ENCODE measurements at regions not wholly inside any gene's neighbourhood (a gene's known extent, or its start where the extent isn't known, plus 50 kb on each side); places are given as distances from the start of the nearest gene placed in this dataset.

DNA sequence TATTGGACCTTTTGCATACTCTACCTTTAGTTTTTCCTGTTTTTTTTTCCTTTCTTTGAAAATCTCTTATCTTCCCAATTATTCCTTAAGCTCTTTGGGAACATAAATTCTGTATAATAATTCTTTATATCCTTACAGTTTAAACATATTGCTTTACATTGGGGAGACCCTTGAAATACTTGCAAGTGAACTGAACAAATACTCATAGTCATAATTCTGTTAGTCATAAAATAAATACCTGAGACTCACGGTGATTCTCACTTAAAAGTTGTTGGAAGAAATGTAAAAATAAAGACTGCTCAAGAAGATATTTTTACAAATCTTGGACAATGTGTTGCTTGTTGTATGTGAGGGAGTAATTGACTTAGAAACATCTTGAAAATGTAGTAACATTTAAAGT, 515.2 kb upstream of the POT1 start:
- Histone ChIP-seq H3K4me1 (replicated peaks) (no peaks in the 10 kb centered on the region), H3K9me3 (no peaks in the 10 kb centered on the region), H3K27ac (no peak overlapping the region), H3K27me3 (replicated peaks; ENCODE audit: insufficient read depth) (no peaks in the 10 kb centered on the region), H3K36me3 (no peaks in the 10 kb centered on the region), H3K4me3 (no peak overlapping the region)
- DNase-seq (ENCODE audit: low spot score): no peak
- intact Hi-C loops (cut with DNase I): no loop called here
- 40% methylated on average over 1 of the region's 1 CpG for WGBS
- no peak for TF ChIP-seq POLR2AphosphoS5 (IDR thresholded peaks at IDR 0.05)
- TF ChIP-seq POLR2A (IDR thresholded peaks at IDR 0.05): no peak
- TF ChIP-seq, protein P1, sequence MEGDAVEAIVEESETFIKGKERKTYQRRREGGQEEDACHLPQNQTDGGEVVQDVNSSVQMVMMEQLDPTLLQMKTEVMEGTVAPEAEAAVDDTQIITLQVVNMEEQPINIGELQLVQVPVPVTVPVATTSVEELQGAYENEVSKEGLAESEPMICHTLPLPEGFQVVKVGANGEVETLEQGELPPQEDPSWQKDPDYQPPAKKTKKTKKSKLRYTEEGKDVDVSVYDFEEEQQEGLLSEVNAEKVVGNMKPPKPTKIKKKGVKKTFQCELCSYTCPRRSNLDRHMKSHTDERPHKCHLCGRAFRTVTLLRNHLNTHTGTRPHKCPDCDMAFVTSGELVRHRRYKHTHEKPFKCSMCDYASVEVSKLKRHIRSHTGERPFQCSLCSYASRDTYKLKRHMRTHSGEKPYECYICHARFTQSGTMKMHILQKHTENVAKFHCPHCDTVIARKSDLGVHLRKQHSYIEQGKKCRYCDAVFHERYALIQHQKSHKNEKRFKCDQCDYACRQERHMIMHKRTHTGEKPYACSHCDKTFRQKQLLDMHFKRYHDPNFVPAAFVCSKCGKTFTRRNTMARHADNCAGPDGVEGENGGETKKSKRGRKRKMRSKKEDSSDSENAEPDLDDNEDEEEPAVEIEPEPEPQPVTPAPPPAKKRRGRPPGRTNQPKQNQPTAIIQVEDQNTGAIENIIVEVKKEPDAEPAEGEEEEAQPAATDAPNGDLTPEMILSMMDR (IDR thresholded peaks at IDR 0.05): no peak

DNA sequence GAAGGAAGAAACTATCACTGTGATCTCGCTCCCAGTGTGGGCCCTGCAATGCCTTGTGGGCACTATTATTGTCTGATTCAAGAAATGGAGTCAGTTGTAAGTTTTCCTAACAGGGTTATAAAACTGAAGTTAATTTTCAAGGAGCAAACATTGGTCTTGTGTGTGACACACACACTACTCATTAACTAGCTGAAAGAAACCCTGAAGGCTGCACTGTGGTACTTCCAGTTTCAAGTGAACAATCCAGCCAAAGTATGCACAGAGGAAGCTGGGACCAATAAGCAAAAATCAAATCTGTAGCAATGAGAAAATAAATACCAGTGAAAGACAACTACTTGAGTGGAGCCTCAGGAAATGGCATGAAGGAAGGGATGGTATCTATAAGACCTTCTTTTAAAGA, 506.6 kb upstream of the POT1 start:
- intact Hi-C loops (cut with DNase I): no loop called here
- Histone ChIP-seq H3K4me1 (replicated peaks) (no peaks in the 10 kb centered on the region), H3K4me3 (no peak overlapping the region)

DNA sequence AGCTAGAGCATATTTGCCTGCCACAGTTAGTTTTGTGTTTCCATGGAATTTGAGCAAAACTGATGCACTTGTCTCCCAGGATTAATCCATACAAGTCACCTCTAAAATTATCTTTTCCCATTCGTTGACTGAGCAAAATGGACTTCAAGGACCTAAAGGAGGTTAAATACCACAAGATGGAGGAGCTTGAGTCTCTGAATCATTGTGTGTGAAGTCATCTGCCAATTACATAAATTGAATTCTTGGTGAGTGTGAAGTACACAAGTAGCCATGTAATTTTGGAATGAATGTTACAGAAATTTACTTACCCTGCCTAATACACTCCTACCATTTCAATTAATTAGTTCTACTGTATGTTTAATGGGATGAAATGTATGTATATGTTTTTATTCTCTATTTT, 501.7 kb upstream of the POT1 start:
- Histone ChIP-seq H3K27ac (no peak overlapping the region), H3K36me3 (no peaks in the 10 kb centered on the region), H3K27me3 (replicated peaks; ENCODE audit: insufficient read depth) (no peaks in the 10 kb centered on the region), H3K4me1 (replicated peaks) (no peaks in the 10 kb centered on the region), H3K9me3 (no peaks in the 10 kb centered on the region), H3K4me3 (no peak overlapping the region)
- TF ChIP-seq, protein P1 (IDR thresholded peaks at IDR 0.05): no peak
- TF ChIP-seq POLR2AphosphoS5 (IDR thresholded peaks at IDR 0.05) (no peak), POLR2A (IDR thresholded peaks at IDR 0.05) (no peak)
- WGBS: 92% methylated on average over 1 of the region's 1 CpG
- no peak for DNase-seq (ENCODE audit: low spot score)
- intact Hi-C loops (cut with DNase I): no loop called here

More for the DNA sequence above, 506.6 kb upstream of the POT1 start:
- H3K36me3 ChIP-seq: no peaks in the 10 kb centered on the region
- no peaks in the 10 kb centered on the region for H3K9me3 ChIP-seq
- H3K27ac ChIP-seq: no peak overlapping the region
- TF ChIP-seq POLR2A (IDR thresholded peaks at IDR 0.05): no peak
- TF ChIP-seq, protein P1 (IDR thresholded peaks at IDR 0.05): no peak
- no peak for TF ChIP-seq POLR2AphosphoS5 (IDR thresholded peaks at IDR 0.05)
- WGBS: 48% methylated on average over 1 of the region's 1 CpG
- DNase-seq (ENCODE audit: low spot score): no peak
- H3K27me3 ChIP-seq (replicated peaks; ENCODE audit: insufficient read depth): no peaks in the 10 kb centered on the region

DNA sequence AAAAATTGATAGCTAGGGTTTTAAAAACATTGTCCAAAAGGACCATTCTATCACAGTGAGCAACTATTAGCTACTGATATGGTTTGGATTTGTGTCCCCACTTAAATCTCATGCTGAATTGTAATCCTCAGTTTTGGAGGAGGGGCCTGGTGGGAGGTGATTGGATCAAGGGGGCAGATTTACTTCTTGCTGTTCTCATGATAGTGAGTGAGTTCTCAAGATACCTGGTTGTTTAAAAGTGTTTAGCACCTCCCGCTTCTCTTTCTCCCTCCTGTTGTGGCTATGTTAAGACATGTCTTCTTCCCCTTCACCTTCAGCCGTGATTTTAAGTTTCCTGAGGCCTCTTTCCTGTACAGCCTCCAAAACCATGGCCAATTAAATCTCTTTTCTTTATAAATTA, 500.4 kb upstream of the POT1 start:
- Histone ChIP-seq H3K36me3 (no peaks in the 10 kb centered on the region), H3K9me3 (no peaks in the 10 kb centered on the region), H3K4me3 (no peak overlapping the region), H3K27ac (no peak overlapping the region), H3K4me1 (replicated peaks) (no peaks in the 10 kb centered on the region), H3K27me3 (replicated peaks; ENCODE audit: insufficient read depth) (no peaks in the 10 kb centered on the region)
- DNase-seq (ENCODE audit: low spot score): no peak
- TF ChIP-seq, protein P1 (IDR thresholded peaks at IDR 0.05): no peak
- no peak for TF ChIP-seq POLR2AphosphoS5 (IDR thresholded peaks at IDR 0.05)
- no peak for TF ChIP-seq POLR2A (IDR thresholded peaks at IDR 0.05)
- WGBS: 89% methylated on average over 2 of the region's 2 CpGs
- intact Hi-C loops (cut with DNase I): no loop called here

DNA sequence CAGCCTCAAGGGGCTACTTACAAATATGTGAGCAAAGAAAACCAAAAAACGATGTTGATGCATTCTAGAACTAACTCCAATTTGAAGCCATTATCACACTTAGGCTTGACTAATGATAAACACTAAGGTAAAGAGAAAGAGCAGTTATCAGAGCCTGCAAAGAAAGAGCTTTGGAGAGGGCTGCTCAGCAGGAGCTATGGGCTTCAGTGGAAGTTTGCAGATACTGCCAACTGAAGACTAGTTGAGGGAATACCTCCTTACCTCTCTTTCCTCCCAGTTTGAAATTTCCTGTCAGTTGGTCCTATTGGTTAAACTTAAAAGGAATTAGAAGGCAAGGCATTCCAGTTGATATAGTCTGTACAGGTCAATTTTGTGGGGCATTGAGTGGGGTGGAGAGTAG, 498.1 kb upstream of the POT1 start:
- Histone ChIP-seq H3K9me3 (no peaks in the 10 kb centered on the region), H3K36me3 (no peaks in the 10 kb centered on the region), H3K27ac (no peak overlapping the region), H3K27me3 (replicated peaks; ENCODE audit: insufficient read depth) (no peaks in the 10 kb centered on the region), H3K4me3 (no peak overlapping the region), H3K4me1 (replicated peaks) (no peaks in the 10 kb centered on the region)
- WGBS: 39% methylated on average over 1 of the region's 1 CpG
- no peak for DNase-seq (ENCODE audit: low spot score)
- intact Hi-C loops (cut with DNase I): no loop called here
- TF ChIP-seq POLR2AphosphoS5 (IDR thresholded peaks at IDR 0.05) (no peak), POLR2A (IDR thresholded peaks at IDR 0.05) (no peak)
- TF ChIP-seq, protein P1 (IDR thresholded peaks at IDR 0.05): no peak

All from prostate gland (tissue), 2 donors.